Fibroblast of lung (primary cell): ENCODE measurements at regions not wholly inside any gene's neighbourhood (a gene's known extent, or its start where the extent isn't known, plus 50 kb on each side); places are given as distances from the start of the nearest gene placed in this dataset.

Experiments
- EZH2 ChIP-seq: IDR thresholded peaks from 2 replicates; pipeline ENCODE4 v1.5.1; 2012; ENCODE audit warnings: low read length, control low read depth, mild to moderate bottlenecking; ENCODE audit errors: missing control alignments
- TF ChIP-seq, protein P1 (sequence below), 2 donors: IDR thresholded peaks in 1 of 2; conservative IDR thresholded peaks in 1 of 2; 1 replicate in 1 of 2; 2 replicates in 1 of 2; pipeline ENCODE4 v1.5.1; 2011 to 2012; ENCODE audit warnings: low read length in 2 of 2, control low read depth in 1 of 2, inconsistent platforms in 1 of 2, low read depth in 1 of 2, mild to moderate bottlenecking in 1 of 2

DNA sequence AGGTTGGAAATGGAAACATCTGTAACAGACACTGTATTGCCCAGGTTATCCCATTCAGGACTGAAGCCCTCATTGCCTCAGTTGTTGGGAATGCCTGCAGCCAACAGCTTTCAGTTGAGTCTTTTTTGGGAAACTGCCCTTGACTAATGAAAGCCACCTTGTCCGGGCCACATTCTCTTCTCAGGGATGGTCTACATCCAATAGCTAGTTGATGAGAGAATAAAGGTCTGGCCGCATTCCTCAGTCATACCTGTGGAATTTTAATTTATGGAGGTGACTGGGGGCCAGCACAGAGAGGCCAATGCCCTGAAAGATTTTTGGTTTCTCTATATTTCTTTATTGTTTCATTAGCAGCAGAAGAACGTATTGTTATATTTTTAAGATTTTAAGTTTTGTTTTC lies 147.6 kb upstream of the MSX1 start:
- TF ChIP-seq, protein P1, sequence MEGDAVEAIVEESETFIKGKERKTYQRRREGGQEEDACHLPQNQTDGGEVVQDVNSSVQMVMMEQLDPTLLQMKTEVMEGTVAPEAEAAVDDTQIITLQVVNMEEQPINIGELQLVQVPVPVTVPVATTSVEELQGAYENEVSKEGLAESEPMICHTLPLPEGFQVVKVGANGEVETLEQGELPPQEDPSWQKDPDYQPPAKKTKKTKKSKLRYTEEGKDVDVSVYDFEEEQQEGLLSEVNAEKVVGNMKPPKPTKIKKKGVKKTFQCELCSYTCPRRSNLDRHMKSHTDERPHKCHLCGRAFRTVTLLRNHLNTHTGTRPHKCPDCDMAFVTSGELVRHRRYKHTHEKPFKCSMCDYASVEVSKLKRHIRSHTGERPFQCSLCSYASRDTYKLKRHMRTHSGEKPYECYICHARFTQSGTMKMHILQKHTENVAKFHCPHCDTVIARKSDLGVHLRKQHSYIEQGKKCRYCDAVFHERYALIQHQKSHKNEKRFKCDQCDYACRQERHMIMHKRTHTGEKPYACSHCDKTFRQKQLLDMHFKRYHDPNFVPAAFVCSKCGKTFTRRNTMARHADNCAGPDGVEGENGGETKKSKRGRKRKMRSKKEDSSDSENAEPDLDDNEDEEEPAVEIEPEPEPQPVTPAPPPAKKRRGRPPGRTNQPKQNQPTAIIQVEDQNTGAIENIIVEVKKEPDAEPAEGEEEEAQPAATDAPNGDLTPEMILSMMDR (conservative IDR thresholded peaks at IDR 0.05 in 1 of 2, IDR thresholded peaks at IDR 0.05 in 1 of 2; ENCODE audit: low read depth in 1 of 2, low read length in 2 of 2): no peak
- TF ChIP-seq EZH2: no peak
